Tibial artery (tissue), 4 donors: ENCODE measurements at regions not wholly inside any gene's neighbourhood (a gene's known extent, or its start where the extent isn't known, plus 50 kb on each side); places are given as distances from the start of the nearest gene placed in this dataset.

ENCODE experiments used
- DNase-seq, 2 donors: peaks; one replicate each; pipeline ENCODE4 v3.0.0-alpha.2; 2019
- H3K27ac ChIP-seq, 2 donors: fragments of 200-600 bp; sonication (generic) in 1 of 2; 1 replicate in 1 of 2; 2 replicates in 1 of 2; pipeline ENCODE4 v1.5.1; 2018 to 2019; ENCODE audit warnings: mild to moderate bottlenecking in 1 of 2
- H3K27me3 ChIP-seq, 2 donors: fragments of 200-600 bp; sonication (generic) in 1 of 2; one replicate each; pipeline versions ENCODE4 v1.5.1 to v1.6.0; 2016 to 2019
- H3K36me3 ChIP-seq, 3 donors: fragments of 200-600 bp; sonication (generic) in 2 of 3; one replicate each; pipeline ENCODE4 v1.5.1; 2016 to 2019; ENCODE audit warnings: mild to moderate bottlenecking in 2 of 3
- H3K4me1 ChIP-seq, 4 donors: fragments of 200-600 bp; sonication (generic) in 2 of 4; 1 replicate in 3 of 4; 2 replicates in 1 of 4; pipeline ENCODE4 v1.5.1; 2016 to 2019
- H3K4me3 ChIP-seq, 2 donors: fragments of 200-600 bp; sonication (generic) in 1 of 2; 1 replicate in 1 of 2; 2 replicates in 1 of 2; pipeline ENCODE4 v1.5.1; 2018 to 2019; ENCODE audit warnings: mild to moderate bottlenecking in 2 of 2
- H3K9me3 ChIP-seq, 3 donors: fragments of 200-600 bp; sonication (generic) in 1 of 3; one replicate each; pipeline ENCODE4 v1.5.1; 2016 to 2019
- intact Hi-C: fragments of 100-400 bp; cut with DNase I; formaldehyde crosslinking; loops from one replicate; pipeline ENCODE4 v1.15.0; 2023; ENCODE audit warnings: low total_unique reads
- TF ChIP-seq, protein P1 (sequence below), 2 experiments: fragments of 200-600 bp in 1 of 2; fragments of 450-650 bp in 1 of 2; IDR thresholded peaks; one replicate each; pipeline ENCODE4 v1.5.1; 2017 to 2019; ENCODE audit warnings: antibody characterized with exemption in 2 of 2, mild to moderate bottlenecking in 1 of 2, moderate library complexity in 1 of 2

GRCh38 chr2:216305574-216305973, 66.7 kb downstream of the MARCHF4 start:
- Histone ChIP-seq H3K27ac (no peak overlapping the region), H3K4me3 (no peak overlapping the region), H3K27me3 (peaks cover 0 to 2% of the 10 kb centered on the region in 2 donors), H3K36me3 (no peaks in the 10 kb centered on the region), H3K4me1 (no peaks in the 10 kb centered on the region), H3K9me3 (no peaks in the 10 kb centered on the region)
- intact Hi-C loops = no loop called here
- DNase-seq = no peak
- TF ChIP-seq, protein P1, sequence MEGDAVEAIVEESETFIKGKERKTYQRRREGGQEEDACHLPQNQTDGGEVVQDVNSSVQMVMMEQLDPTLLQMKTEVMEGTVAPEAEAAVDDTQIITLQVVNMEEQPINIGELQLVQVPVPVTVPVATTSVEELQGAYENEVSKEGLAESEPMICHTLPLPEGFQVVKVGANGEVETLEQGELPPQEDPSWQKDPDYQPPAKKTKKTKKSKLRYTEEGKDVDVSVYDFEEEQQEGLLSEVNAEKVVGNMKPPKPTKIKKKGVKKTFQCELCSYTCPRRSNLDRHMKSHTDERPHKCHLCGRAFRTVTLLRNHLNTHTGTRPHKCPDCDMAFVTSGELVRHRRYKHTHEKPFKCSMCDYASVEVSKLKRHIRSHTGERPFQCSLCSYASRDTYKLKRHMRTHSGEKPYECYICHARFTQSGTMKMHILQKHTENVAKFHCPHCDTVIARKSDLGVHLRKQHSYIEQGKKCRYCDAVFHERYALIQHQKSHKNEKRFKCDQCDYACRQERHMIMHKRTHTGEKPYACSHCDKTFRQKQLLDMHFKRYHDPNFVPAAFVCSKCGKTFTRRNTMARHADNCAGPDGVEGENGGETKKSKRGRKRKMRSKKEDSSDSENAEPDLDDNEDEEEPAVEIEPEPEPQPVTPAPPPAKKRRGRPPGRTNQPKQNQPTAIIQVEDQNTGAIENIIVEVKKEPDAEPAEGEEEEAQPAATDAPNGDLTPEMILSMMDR (IDR thresholded peaks at IDR 0.05) = no peak

DNA sequence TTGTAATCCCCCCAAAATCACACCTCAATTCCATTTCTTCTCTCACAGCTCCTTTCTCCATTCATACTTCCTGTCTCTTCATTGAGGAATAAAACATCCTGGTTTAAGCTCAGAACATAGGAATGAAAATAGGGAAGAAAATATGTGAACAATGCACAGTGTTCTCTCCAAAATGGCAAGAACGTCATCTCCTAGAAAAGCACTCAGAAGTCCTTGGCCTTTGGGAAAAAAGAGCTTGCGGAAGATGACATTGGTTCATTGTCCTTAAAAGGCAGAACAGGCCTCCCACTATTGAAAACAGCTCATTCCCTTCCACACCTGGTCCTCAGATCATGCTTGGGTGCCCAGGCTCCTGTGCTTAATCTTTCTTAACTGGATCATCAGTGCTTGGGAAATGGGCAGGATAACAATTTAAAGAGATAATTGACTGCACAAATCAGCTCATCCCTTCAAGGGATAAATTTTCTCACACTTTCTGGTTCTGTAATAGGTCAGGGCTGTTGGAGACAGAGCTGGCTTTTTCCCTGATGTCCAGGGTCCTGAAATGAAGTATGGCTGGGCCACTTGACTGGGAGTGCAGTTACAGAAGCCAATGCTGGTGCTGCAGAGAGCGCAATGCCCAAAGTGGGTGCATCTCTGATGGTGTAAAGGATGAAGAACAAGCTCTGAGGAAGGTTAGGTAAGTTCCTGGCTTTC, 69.2 kb downstream of the MARCHF4 start:
- intact Hi-C loops = no loop called here
- Histone ChIP-seq H3K9me3 (no peaks in the 10 kb centered on the region), H3K27me3 (peaks cover 0 to 4% of the 10 kb centered on the region in 2 donors), H3K36me3 (no peaks in the 10 kb centered on the region), H3K27ac (no peak overlapping the region), H3K4me3 (no peak overlapping the region), H3K4me1 (no peaks in the 10 kb centered on the region)
- TF ChIP-seq, protein P1 (IDR thresholded peaks at IDR 0.05) = no peak
- DNase-seq = no peak

GRCh38 chr2:216300906-216301305, 71.4 kb downstream of the MARCHF4 start:
- intact Hi-C loops = no loop called here
- DNase-seq = no peak

GRCh38 chr2:216299588-216299987, 72.7 kb downstream of the MARCHF4 start:
- no peak for DNase-seq
- intact Hi-C loops = no loop called here
- Histone ChIP-seq H3K27ac (no peak overlapping the region), H3K4me3 (no peak overlapping the region), H3K36me3 (no peaks in the 10 kb centered on the region), H3K9me3 (no peaks in the 10 kb centered on the region), H3K4me1 (no peaks in the 10 kb centered on the region), H3K27me3 (peaks cover 0 to 4% of the 10 kb centered on the region in 2 donors)
- TF ChIP-seq, protein P1 (IDR thresholded peaks at IDR 0.05) = no peak

More at GRCh38 chr2:216300906-216301305, 71.4 kb downstream of the MARCHF4 start:
- Histone ChIP-seq H3K27ac (no peak overlapping the region), H3K4me3 (no peak overlapping the region), H3K4me1 (no peaks in the 10 kb centered on the region), H3K27me3 (peaks cover 0 to 4% of the 10 kb centered on the region in 2 donors), H3K36me3 (no peaks in the 10 kb centered on the region), H3K9me3 (no peaks in the 10 kb centered on the region)
- TF ChIP-seq, protein P1 (IDR thresholded peaks at IDR 0.05) = no peak

DNA sequence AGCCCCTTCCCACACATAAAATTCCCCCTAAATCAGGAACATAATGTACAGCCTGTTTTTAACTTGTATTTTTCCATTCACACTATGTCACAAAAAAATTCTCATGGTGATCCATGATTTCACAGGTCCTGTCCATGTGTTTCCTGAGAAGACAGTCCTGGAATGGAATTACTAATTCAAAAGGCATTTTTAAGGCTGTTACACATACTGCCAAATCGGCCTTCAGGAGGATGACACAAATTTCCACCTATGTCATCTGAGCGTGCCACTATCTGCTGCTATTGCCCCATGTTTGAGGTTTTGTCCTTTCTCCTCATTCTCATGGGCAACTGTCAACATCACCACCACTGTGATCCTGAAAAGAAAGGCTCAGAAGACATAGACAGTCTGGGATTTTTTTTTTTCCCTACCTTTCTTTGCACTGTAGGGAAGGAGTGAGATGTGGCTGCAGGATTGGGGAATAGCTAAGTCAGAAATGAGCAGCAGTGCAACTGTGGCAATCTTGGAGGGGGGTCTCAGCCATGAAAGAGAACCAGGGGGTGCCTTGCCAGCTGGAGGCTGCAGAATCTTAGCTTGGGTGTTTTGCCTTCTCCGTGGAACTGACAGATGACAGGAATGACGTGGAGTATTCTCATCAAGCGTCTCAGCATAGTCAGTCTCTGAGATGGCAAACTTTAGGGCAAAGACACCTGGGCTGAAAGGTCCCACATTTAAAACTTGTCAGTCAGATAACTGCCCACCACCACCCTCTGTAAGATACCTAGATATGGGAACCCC, 73.4 kb downstream of the MARCHF4 start:
- Histone ChIP-seq H3K4me1 (no peaks in the 10 kb centered on the region), H3K36me3 (no peaks in the 10 kb centered on the region), H3K27me3 (peaks cover 0 to 4% of the 10 kb centered on the region in 2 donors), H3K9me3 (no peaks in the 10 kb centered on the region), H3K4me3 (no peak overlapping the region), H3K27ac (no peak overlapping the region)
- intact Hi-C loops = no loop called here
- TF ChIP-seq, protein P1 (IDR thresholded peaks at IDR 0.05) = no peak
- DNase-seq = no peak
